A549 (cell line): ENCODE measurements at regions not wholly inside any gene's neighbourhood (a gene's known extent, or its start where the extent isn't known, plus 50 kb on each side); places are given as distances from the start of the nearest gene placed in this dataset.

ENCODE experiments used
- CTCF ChIP-seq: fragments of >200 bp; sonication (Bioruptor Twin); formaldehyde crosslinking; IDR thresholded peaks from 3 replicates; pipeline ENCODE4 v1.5.1; 2016
- EP300 ChIP-seq, 2 experiments: fragments of >200 bp; sonication (Bioruptor Twin); formaldehyde crosslinking; IDR thresholded peaks; 2 replicates in 1 of 2; 3 replicates in 1 of 2; pipeline ENCODE4 v1.6.1; 2016 to 2017
- JUN ChIP-seq, 2 experiments: fragments of >200 bp; sonication (Bioruptor Twin); formaldehyde crosslinking; IDR thresholded peaks; 2 replicates in 1 of 2; 3 replicates in 1 of 2; pipeline ENCODE4 v1.6.1; 2016 to 2017
- MAX ChIP-seq: IDR thresholded peaks from 2 replicates; pipeline ENCODE4 v1.6.1; 2012
- POLR2A ChIP-seq: IDR thresholded peaks from 2 replicates; pipeline ENCODE4 v1.6.1; 2012; ENCODE audit warnings: mild to moderate bottlenecking, low read length

- TF ChIP-seq MAX (no peak), CTCF (no peak), JUN (IDR thresholded peaks at IDR 0.05) (no peak), POLR2A (no peak), EP300 (IDR thresholded peaks at IDR 0.05) (no peak)
Observed at GRCh38 chr1:121517586-121518230, 332.9 kb downstream of the SRGAP2C start.
